ENCODE measurements at regions not wholly inside any gene's neighbourhood (a gene's known extent, or its start where the extent isn't known, plus 50 kb on each side); places are given as distances from the start of the nearest gene placed in this dataset.

DNA sequence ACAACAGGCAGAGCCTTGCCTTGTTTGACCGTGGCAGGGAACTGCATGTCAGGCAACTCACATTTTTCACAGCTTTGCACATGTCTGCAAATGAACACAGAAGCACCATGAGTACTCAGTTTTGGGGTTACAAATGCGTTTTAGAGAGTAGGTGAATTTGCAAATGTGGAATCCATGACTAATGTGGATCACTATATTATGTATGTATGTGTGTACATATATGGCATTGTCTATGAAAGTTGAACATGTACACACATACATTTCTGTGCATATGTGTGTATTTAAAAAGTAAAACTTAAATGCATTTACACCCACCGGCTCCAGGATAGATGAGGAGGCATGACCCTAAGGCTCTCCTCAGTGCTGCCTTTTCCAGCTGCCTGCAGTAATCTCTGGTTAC, 65.1 kb downstream of the SOWAHC start:
- no peaks in the 10 kb centered on the region for H3K79me2 ChIP-seq (ENCODE audit: insufficient read depth)
- H3K36me3 ChIP-seq (ENCODE audit: low read depth): no peaks in the 10 kb centered on the region
- no peak for DNase-seq
- no peaks in the 10 kb centered on the region; the same call in 1 of the 2 replicates for H3K4me1 ChIP-seq (ENCODE audit: insufficient read depth)
- H3K4me2 ChIP-seq (ENCODE audit: unreplicated experiment): no peak overlapping the region
- in situ Hi-C loops (cut with MboI): no loop called here
- H3K9me2 ChIP-seq (ENCODE audit: insufficient read depth): no peaks in the 10 kb centered on the region
- no peak overlapping the region for H3K27ac ChIP-seq
- WGBS, 2 experiments (ENCODE audit: low coverage in 1 of 2, low lambda C conversion rate in 2 of 2, missing lambda C conversion rate in 2 of 2): 85% methylated on average over 3 of the region's 3 CpGs
- no peak overlapping the region for H3K4me3 ChIP-seq
- no peaks in the 10 kb centered on the region for H3K27me3 ChIP-seq (replicated peaks; ENCODE audit: insufficient read depth)
- H3K9ac ChIP-seq: no peak overlapping the region
- H3F3A ChIP-seq (ENCODE audit: insufficient read depth): no peaks in the 10 kb centered on the region
- TF ChIP-seq EZH2phosphoT487 (IDR thresholded peaks at IDR 0.05; ENCODE audit: insufficient read depth, low read depth) (no peak), EZH2 (IDR thresholded peaks at IDR 0.05; ENCODE audit: insufficient read depth, poor library complexity, severe bottlenecking) (no peak)
- H4K20me1 ChIP-seq (ENCODE audit: insufficient read depth): no peaks in the 10 kb centered on the region
- no peaks in the 10 kb centered on the region for H3K9me3 ChIP-seq (ENCODE audit: low read depth)
- no peak overlapping the region for H2AFZ ChIP-seq

- Histone ChIP-seq H3K4me2 (ENCODE audit: unreplicated experiment) (no peak overlapping the region), H3F3A (ENCODE audit: insufficient read depth) (no peaks in the 10 kb centered on the region), H3K27ac (no peak overlapping the region), H3K9me2 (ENCODE audit: insufficient read depth) (no peaks in the 10 kb centered on the region), H3K9ac (no peak overlapping the region), H2AFZ (no peak overlapping the region), H4K20me1 (ENCODE audit: insufficient read depth) (no peaks in the 10 kb centered on the region), H3K9me3 (ENCODE audit: low read depth) (no peaks in the 10 kb centered on the region), H3K79me2 (ENCODE audit: insufficient read depth) (no peaks in the 10 kb centered on the region), H3K4me1 (ENCODE audit: insufficient read depth) (no peaks in the 10 kb centered on the region; the same call in 1 of the 2 replicates), H3K36me3 (ENCODE audit: low read depth) (no peaks in the 10 kb centered on the region), H3K4me3 (no peak overlapping the region), H3K27me3 (replicated peaks; ENCODE audit: insufficient read depth) (no peaks in the 10 kb centered on the region)
- no peak for DNase-seq
- in situ Hi-C loops (cut with MboI): no loop called here
- 78 to 80% methylated on average over 5 of the region's 5 CpGs for WGBS, 2 experiments (ENCODE audit: low coverage in 1 of 2, low lambda C conversion rate in 2 of 2, missing lambda C conversion rate in 2 of 2)
- TF ChIP-seq EZH2 (IDR thresholded peaks at IDR 0.05; ENCODE audit: insufficient read depth, poor library complexity, severe bottlenecking) (no peak), EZH2phosphoT487 (IDR thresholded peaks at IDR 0.05; ENCODE audit: insufficient read depth, low read depth) (no peak)
Observed at GRCh38 chr2:109679626-109680025, 65.5 kb downstream of the SOWAHC start.

DNA sequence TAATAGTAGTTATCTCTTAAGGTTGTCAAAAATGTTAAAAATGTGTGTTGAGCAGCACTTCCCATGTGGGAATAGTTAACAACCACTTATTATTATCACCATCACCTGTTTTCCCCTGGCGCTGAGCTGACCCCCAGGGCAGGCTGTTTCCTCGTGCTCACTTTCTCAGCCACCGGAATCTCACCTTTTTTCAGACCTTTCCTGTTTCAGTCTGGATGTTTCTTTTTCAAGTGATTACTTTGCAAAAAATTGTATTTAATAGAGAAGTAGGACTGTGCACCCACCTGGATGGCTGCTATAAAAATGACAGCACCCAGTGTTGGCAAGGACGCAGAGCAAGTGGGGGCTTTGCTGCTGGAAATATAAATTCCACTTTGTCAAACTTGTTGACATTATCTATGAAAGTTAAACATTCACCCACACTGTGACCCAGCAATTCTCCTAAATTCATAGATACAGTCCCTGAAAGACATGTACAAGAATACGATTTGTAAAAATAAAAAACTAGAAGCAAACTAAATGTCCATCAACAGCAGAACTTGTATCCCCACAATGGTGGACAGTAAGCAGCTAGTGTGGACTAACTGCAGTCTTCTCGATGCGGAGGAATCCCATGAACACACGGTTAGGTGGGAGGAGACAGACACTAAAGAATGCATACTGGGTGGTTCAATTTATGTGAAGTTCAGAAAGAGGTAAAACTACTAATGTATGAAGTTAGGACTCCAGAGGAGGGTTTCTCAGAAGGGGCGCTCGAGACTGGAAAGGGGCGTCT, 66.5 kb downstream of the SOWAHC start:
- WGBS, 2 experiments (ENCODE audit: low coverage in 1 of 2, low lambda C conversion rate in 2 of 2, missing lambda C conversion rate in 2 of 2): 92 to 93% methylated on average over 11 of the region's 11 CpGs
- Histone ChIP-seq H3K9ac (no peak overlapping the region), H3K9me3 (ENCODE audit: low read depth) (no peaks in the 10 kb centered on the region), H3K36me3 (ENCODE audit: low read depth) (no peaks in the 10 kb centered on the region), H3K4me3 (no peak overlapping the region), H3K9me2 (ENCODE audit: insufficient read depth) (no peaks in the 10 kb centered on the region), H3K27me3 (replicated peaks; ENCODE audit: insufficient read depth) (no peaks in the 10 kb centered on the region), H3K4me1 (ENCODE audit: insufficient read depth) (no peaks in the 10 kb centered on the region), H3F3A (ENCODE audit: insufficient read depth) (no peaks in the 10 kb centered on the region), H2AFZ (no peak overlapping the region), H4K20me1 (ENCODE audit: insufficient read depth) (no peaks in the 10 kb centered on the region), H3K27ac (no peak overlapping the region), H3K79me2 (ENCODE audit: insufficient read depth) (no peaks in the 10 kb centered on the region), H3K4me2 (ENCODE audit: unreplicated experiment) (no peak overlapping the region)
- in situ Hi-C loops (cut with MboI): no loop called here
- no peak for TF ChIP-seq EZH2phosphoT487 (IDR thresholded peaks at IDR 0.05; ENCODE audit: insufficient read depth, low read depth)
- no peak for TF ChIP-seq EZH2 (IDR thresholded peaks at IDR 0.05; ENCODE audit: insufficient read depth, poor library complexity, severe bottlenecking)
- DNase-seq: no peak

DNA sequence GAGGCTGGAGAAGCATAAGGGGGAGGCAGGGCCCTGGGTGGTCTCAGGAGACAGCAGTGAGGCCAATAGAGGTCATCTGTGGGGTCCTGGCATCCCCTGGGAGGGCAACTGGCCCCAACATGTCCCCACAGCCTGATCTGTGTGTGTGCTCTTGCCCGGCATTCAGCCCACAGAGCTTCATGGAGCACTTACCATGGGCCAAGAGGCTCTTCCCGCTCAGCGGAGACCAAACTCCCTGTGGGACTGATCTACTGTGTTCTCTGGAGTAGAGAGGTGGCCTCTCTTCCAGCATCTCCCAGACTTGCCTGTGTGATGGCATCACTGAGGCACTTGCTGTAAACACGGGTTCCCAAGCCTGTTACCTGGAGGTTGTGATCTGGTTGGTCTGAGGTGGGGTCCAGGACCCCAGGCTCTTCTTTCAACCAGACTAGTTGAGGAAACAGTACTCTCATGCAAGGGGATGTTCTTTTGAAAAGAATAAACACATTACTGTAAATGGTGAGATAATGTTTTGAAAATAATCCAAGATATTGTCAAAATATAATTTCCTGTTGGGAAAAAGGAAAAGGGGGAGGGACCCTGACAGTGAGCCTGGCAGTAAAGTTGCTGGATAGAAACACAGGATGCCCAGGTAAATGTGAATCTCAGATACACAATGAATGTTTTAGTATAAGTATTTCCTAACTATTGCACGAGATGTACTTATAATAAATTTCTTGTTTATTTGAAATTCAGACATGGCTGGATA, 67.6 kb downstream of the SOWAHC start:
- Histone ChIP-seq H3K79me2 (ENCODE audit: insufficient read depth) (no peaks in the 10 kb centered on the region), H3F3A (ENCODE audit: insufficient read depth) (no peaks in the 10 kb centered on the region), H3K4me3 (no peak overlapping the region), H3K9me3 (ENCODE audit: low read depth) (no peaks in the 10 kb centered on the region), H2AFZ (no peak overlapping the region), H3K9me2 (ENCODE audit: insufficient read depth) (no peaks in the 10 kb centered on the region), H3K9ac (no peak overlapping the region), H3K4me1 (ENCODE audit: insufficient read depth) (no peaks in the 10 kb centered on the region), H4K20me1 (ENCODE audit: insufficient read depth) (no peaks in the 10 kb centered on the region), H3K27ac (no peak overlapping the region), H3K27me3 (replicated peaks; ENCODE audit: insufficient read depth) (no peaks in the 10 kb centered on the region), H3K36me3 (ENCODE audit: low read depth) (no peaks in the 10 kb centered on the region), H3K4me2 (ENCODE audit: unreplicated experiment) (no peak overlapping the region)
- in situ Hi-C loops (cut with MboI): no loop called here
- 71 to 78% methylated on average over 5 of the region's 5 CpGs for WGBS, 2 experiments (ENCODE audit: low coverage in 1 of 2, low lambda C conversion rate in 2 of 2, missing lambda C conversion rate in 2 of 2)
- DNase-seq: no peak
- TF ChIP-seq EZH2phosphoT487 (IDR thresholded peaks at IDR 0.05; ENCODE audit: insufficient read depth, low read depth) (no peak), EZH2 (IDR thresholded peaks at IDR 0.05; ENCODE audit: insufficient read depth, poor library complexity, severe bottlenecking) (no peak)
